ENCODE measurements at regions not wholly inside any gene's neighbourhood (a gene's known extent, or its start where the extent isn't known, plus 50 kb on each side); places are given as distances from the start of the nearest gene placed in this dataset.

- Histone ChIP-seq H2AK5ac (ENCODE audit: low read depth, low read length) (0 out of 2 replicates have a peak overlapping the region, but pooled peaks have one; percentile 14), H2BK120ac (replicated peaks; ENCODE audit: low read depth, low read length) (no peak overlapping the region), H3K36me3 (ENCODE audit: control insufficient read depth in 2 of 4, insufficient read depth in 4 of 4, low read length in 3 of 4) (no peaks in the 10 kb centered on the region), H3K9ac (replicated peaks in 1 of 4; ENCODE audit: extremely low read depth in 1 of 4, low read depth in 3 of 4, low read length in 3 of 4) (no peak overlapping the region), H3K4me3 (ENCODE audit: extremely low read depth in 1 of 4, insufficient read depth in 2 of 4, low read depth in 3 of 4, low read length in 4 of 4) (no peak overlapping the region), H3K18ac (ENCODE audit: extremely low read depth, low read length) (no peak overlapping the region), H3K23ac (ENCODE audit: insufficient read length) (no peak overlapping the region), H3K4me2 (ENCODE audit: insufficient read depth in 1 of 2, low read depth in 2 of 2, low read length in 2 of 2) (no peak overlapping the region), H4K8ac (ENCODE audit: extremely low read depth, insufficient read depth, low read length) (no peak overlapping the region), H2AFZ (ENCODE audit: low read length) (no peak overlapping the region), H3K4me1 (replicated peaks in 1 of 4; ENCODE audit: control insufficient read depth in 3 of 4, insufficient read depth in 4 of 4, low read length in 3 of 4) (peaks cover 0 to 4% (median 0%) of the 10 kb centered on the region in 4 experiments; a peak in 1 of 7 replicates), H4K5ac (ENCODE audit: insufficient read length, low read depth, low read length) (no peak overlapping the region), H3K27me3 (replicated peaks in 1 of 4; ENCODE audit: control insufficient read depth in 3 of 4, extremely low read depth in 1 of 4, insufficient read depth in 3 of 4, low read length in 3 of 4) (peaks cover 0 to 2% (median under 1%) of the 10 kb centered on the region in 4 experiments; a peak in 2 of 7 replicates), H2BK12ac (ENCODE audit: low read depth, low read length) (no peak overlapping the region), H2BK15ac (ENCODE audit: low read length) (no peak overlapping the region), H2BK20ac (ENCODE audit: low read length) (no peak overlapping the region), H3K79me2 (ENCODE audit: control insufficient read depth in 1 of 2, insufficient read depth in 2 of 2, low read length in 2 of 2) (no peaks in the 10 kb centered on the region), H3K79me1 (ENCODE audit: low read depth, low read length) (no peaks in the 10 kb centered on the region), H3K27ac (ENCODE audit: low read depth, low read length) (no peak overlapping the region), H2BK5ac (ENCODE audit: low read depth, low read length) (no peak overlapping the region), H4K20me1 (replicated peaks in 1 of 2; ENCODE audit: control insufficient read depth in 1 of 2, insufficient read depth in 2 of 2, low read length in 2 of 2) (no peaks in the 10 kb centered on the region), H3K56ac (replicated peaks; ENCODE audit: insufficient read length, low read depth, low read length) (no peak overlapping the region), H3K9me3 (ENCODE audit: insufficient read depth in 2 of 2, low read depth in 1 of 2, low read length in 1 of 2) (no peaks in the 10 kb centered on the region), H4K91ac (replicated peaks; ENCODE audit: insufficient read length, low read length) (no peak overlapping the region), H3K14ac (ENCODE audit: insufficient read length) (no peak overlapping the region), H3K23me2 (ENCODE audit: low read depth, low read length) (no peaks in the 10 kb centered on the region; the same call in 1 of the 2 replicates), H3K4ac (replicated peaks; ENCODE audit: insufficient read length, low read depth, low read length) (no peak overlapping the region)
- no peak for DNase-seq (ENCODE audit: low read depth in 1 of 2, low spot score in 2 of 2)
- TF ChIP-seq NANOG (IDR thresholded peaks at IDR 0.05; ENCODE audit: insufficient read depth, low read depth, low read length, poor library complexity, severe bottlenecking): no peak
- TF ChIP-seq GABPA (IDR thresholded peaks at IDR 0.05; ENCODE audit: borderline replicate concordance, insufficient read depth, low read length): no peak
- TF ChIP-seq POU5F1 (IDR thresholded peaks at IDR 0.05; ENCODE audit: low read depth, low read length): no peak
- no peak for TF ChIP-seq BCL11A (IDR thresholded peaks at IDR 0.05; ENCODE audit: low read depth in 2 of 2, low read length in 2 of 2)
- TF ChIP-seq RAD21 (IDR thresholded peaks at IDR 0.05 in 1 of 2, conservative IDR thresholded peaks at IDR 0.05 in 1 of 2; ENCODE audit: low read depth in 2 of 2, low read length in 2 of 2): no peak
- no peak for TF ChIP-seq SIRT6 (IDR thresholded peaks at IDR 0.05; ENCODE audit: low read length)
- no peak for TF ChIP-seq MAX (IDR thresholded peaks at IDR 0.05)
- TF ChIP-seq POLR2AphosphoS5 (IDR thresholded peaks at IDR 0.05; ENCODE audit: low read depth, low read length): no peak
- TF ChIP-seq JUND (IDR thresholded peaks at IDR 0.05; ENCODE audit: low read length): no peak
- TF ChIP-seq USF2 (IDR thresholded peaks at IDR 0.05; ENCODE audit: low read length): no peak
- no peak for TF ChIP-seq CHD2 (IDR thresholded peaks at IDR 0.05; ENCODE audit: low read length)
- TF ChIP-seq JUN (IDR thresholded peaks at IDR 0.05; ENCODE audit: low read depth, low read length): no peak
- CTCF ChIA-PET (ENCODE audit: partially characterized antibody): interaction anchor here (1.2 kb wide), 1 partner anchor 66 kb away, joined by 5 read pairs; no protein-coding TSS in a partner anchor
- POLR2A ChIA-PET (ENCODE audit: partially characterized antibody): no interaction called here
- FAIRE-seq: no peak
- 79% methylated on average over 8 of the region's 8 CpGs; no CpG with 5 or more reads in 1 of the 2 experiments for WGBS, 2 experiments (ENCODE audit: extremely low coverage in 1 of 2, insufficient coverage in 1 of 2, insufficient read length in 1 of 2, insufficient replicate concordance in 2 of 2, low coverage in 1 of 2, low lambda C conversion rate in 2 of 2, missing lambda C conversion rate in 1 of 2)
Measured at GRCh38 chr3:14298991-14299555, 103.3 kb upstream of the SLC6A6 start.

Data from H1 (cell line).